T-cell (primary cell): ENCODE measurements at regions not wholly inside any gene's neighbourhood (a gene's known extent, or its start where the extent isn't known, plus 50 kb on each side); places are given as distances from the start of the nearest gene placed in this dataset.

Experiments used
- ATAC-seq, 4 experiments: fragments of 200-7000 bp in 3 of 4; fragments of 150-1000 bp in 1 of 4; cut with Tn5 transposase; replicated peaks in 1 of 4; 1 replicate in 3 of 4; 2 replicates in 1 of 4; pipeline ENCODE4 v1.10.0; 2021; ENCODE audit warnings: moderate library complexity in 3 of 4, mild to moderate bottlenecking in 2 of 4, moderate number of reproducible peaks in 1 of 4
- CTCF ChIA-PET, 2 donors: fragments of 300-600 bp; sonication (Branson Sonifier 250); formaldehyde crosslinking; loops; one replicate each; lab custom pipeline; 2022; ENCODE audit warnings: antibody characterized with exemption in 2 of 2; lab: Charles Lee
- POLR2A ChIA-PET, 2 donors: fragments of 300-600 bp; sonication (Branson Sonifier 250); formaldehyde crosslinking; loops; one replicate each; lab custom pipeline; 2022; ENCODE audit warnings: antibody characterized with exemption in 2 of 2; lab: Charles Lee
- DNase-seq, 35 experiments: peaks; one replicate each; pipeline versions ENCODE4 v3.0.0 to v3.0.0-alpha.2; 2013 to 2023
- H3K27ac ChIP-seq: one replicate; pipeline ENCODE4 v1.5.1; 2013; ENCODE audit warnings: low read length
- H3K27me3 ChIP-seq, 2 experiments: replicated peaks in 1 of 2; 1 replicate in 1 of 2; 2 replicates in 1 of 2; pipeline versions ENCODE4 v1.6.1 to v1.7.0; 2013; ENCODE audit warnings: low read length in 1 of 2, mixed read lengths in 1 of 2; ENCODE audit not compliant: control insufficient read depth in 2 of 2, insufficient read depth in 2 of 2; ENCODE audit errors: extremely low read depth in 1 of 2
- H3K36me3 ChIP-seq, 2 donors: 1 replicate in 1 of 2; 2 replicates in 1 of 2; pipeline versions ENCODE4 v1.6.1 to v1.7.0; 2013; ENCODE audit warnings: low read length in 1 of 2; ENCODE audit not compliant: control insufficient read depth in 2 of 2, insufficient read depth in 1 of 2; ENCODE audit errors: extremely low read depth in 1 of 2
- H3K4me1 ChIP-seq, 2 experiments: 1 replicate in 1 of 2; 2 replicates in 1 of 2; pipeline versions ENCODE4 v1.6.1 to v1.7.0; 2013; ENCODE audit warnings: low read length in 2 of 2, mixed read lengths in 1 of 2; ENCODE audit not compliant: insufficient read depth in 2 of 2, control insufficient read depth in 1 of 2; ENCODE audit errors: extremely low read depth in 1 of 2
- H3K4me3 ChIP-seq, 2 donors: 1 replicate in 1 of 2; 2 replicates in 1 of 2; pipeline versions ENCODE4 v1.5.1 to v1.7.0; 2013; ENCODE audit warnings: mild to moderate bottlenecking in 2 of 2, low read length in 1 of 2, moderate library complexity in 1 of 2; ENCODE audit not compliant: control insufficient read depth in 1 of 2; ENCODE audit errors: extremely low read depth in 1 of 2
- H3K9me3 ChIP-seq: 2 replicates; pipeline ENCODE4 v1.7.0; 2013
- H3K27ac Mint-ChIP-seq, 2 donors: one replicate each; pipeline ENCODE4 v1.8.0; 2020 to 2021; ENCODE audit warnings: mild to moderate bottlenecking in 2 of 2, mixed read lengths in 2 of 2
- H3K27me3 Mint-ChIP-seq, 2 donors: one replicate each; pipeline ENCODE4 v1.8.0; 2021 to 2022; ENCODE audit warnings: mixed read lengths in 2 of 2
- H3K36me3 Mint-ChIP-seq: one replicate; pipeline ENCODE4 v1.8.0; 2021; ENCODE audit warnings: mixed read lengths
- H3K4me1 Mint-ChIP-seq, 3 donors: one replicate each; pipeline ENCODE4 v1.8.0; 2020 to 2022; ENCODE audit warnings: mixed read lengths in 3 of 3, mild to moderate bottlenecking in 1 of 3
- H3K4me3 Mint-ChIP-seq, 3 donors: one replicate each; pipeline ENCODE4 v1.8.0; 2020 to 2022; ENCODE audit warnings: mild to moderate bottlenecking in 3 of 3, mixed read lengths in 3 of 3, moderate library complexity in 3 of 3
- H3K9me3 Mint-ChIP-seq, 3 donors: one replicate each; pipeline ENCODE4 v1.8.0; 2020 to 2022; ENCODE audit warnings: mixed read lengths in 3 of 3
- WGBS: methylation state at CpG from one replicate; pipeline ENCODE4 v1.1.5; 2013; ENCODE audit warnings: missing lambda C conversion rate; ENCODE audit not compliant: insufficient coverage; 5-methylcytosine and 5-hydroxymethylcytosine counted together

DNA sequence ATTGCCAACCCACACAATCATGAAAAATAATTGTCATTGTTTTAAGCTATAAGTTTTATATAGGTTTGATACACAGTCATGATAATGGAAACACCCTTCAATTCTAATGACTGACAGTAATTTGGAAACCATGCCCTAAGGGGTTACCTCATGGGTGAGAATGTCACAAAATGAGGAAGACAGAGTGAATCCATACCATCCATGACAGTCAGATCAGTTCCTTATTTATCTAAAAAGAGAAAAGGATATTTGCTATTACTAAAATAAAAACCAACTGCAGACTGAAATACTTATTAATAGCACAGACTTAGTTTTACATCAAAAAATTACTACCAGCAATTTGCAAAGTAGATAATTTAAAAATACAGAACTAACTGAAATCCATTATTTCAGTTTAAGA is 437.8 kb downstream of the UTRN start:
- ATAC-seq (no peak), DNase-seq (no peak)
- Histone ChIP-seq H3K27me3 (no peaks in the 10 kb centered on the region), H3K9me3 (no peaks in the 10 kb centered on the region), H3K36me3 (peaks cover 4 to 19% of the 10 kb centered on the region in 2 donors), H3K4me1 (peaks cover 3 to 13% of the 10 kb centered on the region in 2 experiments), H3K27ac (no peak overlapping the region), H3K4me3 (no peak overlapping the region)
- no peak overlapping the region for H3K27ac Mint-ChIP-seq
- no peaks in the 10 kb centered on the region for H3K9me3 Mint-ChIP-seq
- POLR2A ChIA-PET, result no interaction called here
- no peaks in the 10 kb centered on the region for H3K27me3 Mint-ChIP-seq
- CTCF ChIA-PET, result interaction anchor here (0.5 to 1.3 kb wide), 2 partner anchors 29 to 785 kb away, joined by 3 to 4 read pairs; no protein-coding TSS in a partner anchor
- peaks cover 67% of the 10 kb centered on the region for H3K36me3 Mint-ChIP-seq
- H3K4me3 Mint-ChIP-seq, result no peak overlapping the region
- peaks cover 34 to 66% (median 46%) of the 10 kb centered on the region in 3 donors for H3K4me1 Mint-ChIP-seq

DNA sequence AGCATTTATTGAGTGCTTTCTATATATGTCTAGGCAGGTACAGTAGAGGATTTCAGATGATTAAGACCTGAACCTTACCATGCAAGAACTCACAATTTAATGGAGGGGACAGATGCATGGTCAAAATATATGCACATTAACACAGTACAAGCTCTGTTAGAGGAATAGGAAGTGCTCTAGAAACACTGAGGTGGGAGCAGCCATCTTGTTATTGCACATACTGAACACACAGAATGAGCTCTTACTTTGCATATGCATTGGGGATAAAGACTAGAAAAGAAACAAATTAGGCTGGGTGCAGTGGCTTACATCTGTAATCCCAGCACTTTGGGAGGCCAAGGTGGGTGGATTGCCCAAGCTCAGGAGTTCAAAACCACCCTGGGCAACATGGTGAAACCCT is 438.3 kb downstream of the UTRN start:
- no peak overlapping the region for H3K4me3 ChIP-seq
- no peak for DNase-seq
- no peak overlapping the region for H3K27ac ChIP-seq
- no peaks in the 10 kb centered on the region for H3K9me3 ChIP-seq
- Mint-ChIP-seq H3K4me1 (peaks cover 34 to 69% (median 47%) of the 10 kb centered on the region in 3 donors), H3K36me3 (peaks cover 68% of the 10 kb centered on the region), H3K27ac (no peak overlapping the region), H3K9me3 (no peaks in the 10 kb centered on the region), H3K4me3 (no peak overlapping the region), H3K27me3 (no peaks in the 10 kb centered on the region)
- H3K4me1 ChIP-seq, result peaks cover 3 to 13% of the 10 kb centered on the region in 2 experiments
- ATAC-seq, result no peak
- H3K36me3 ChIP-seq, result peaks cover 4 to 20% of the 10 kb centered on the region in 2 donors
- H3K27me3 ChIP-seq, result no peaks in the 10 kb centered on the region
- ChIA-PET CTCF (interaction anchor here (0.5 to 1.3 kb wide), 3 partner anchors 29 to 785 kb away, joined by 3 to 6 read pairs (median 4); no protein-coding TSS in a partner anchor), POLR2A (interaction anchor here in 1 of 2 donors (0.8 kb wide), 1 partner anchor 67 kb away, joined by 5 read pairs; no protein-coding TSS in a partner anchor)

DNA sequence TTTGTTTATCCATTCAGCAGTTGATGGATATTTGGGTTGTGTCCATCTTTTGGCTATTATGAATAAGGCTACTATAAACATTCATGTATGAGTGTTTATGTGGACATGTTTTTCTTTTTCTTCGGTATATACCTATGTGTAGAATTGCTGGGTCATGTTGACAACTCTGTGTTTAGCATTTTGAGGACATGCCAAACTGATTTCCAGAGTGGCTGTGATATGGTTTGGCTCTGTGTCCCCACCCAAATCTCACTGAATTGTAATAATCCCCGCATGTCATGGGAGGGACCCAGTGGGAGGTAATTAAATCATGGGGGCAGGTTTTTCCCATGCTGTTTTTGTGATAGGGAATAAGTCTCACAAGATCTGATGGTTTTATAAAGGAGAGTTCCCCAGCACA is 439.7 kb downstream of the UTRN start:
- ATAC-seq (no peak), DNase-seq (no peak)
- Mint-ChIP-seq H3K9me3 (no peaks in the 10 kb centered on the region), H3K36me3 (peaks cover 65% of the 10 kb centered on the region), H3K4me3 (no peak overlapping the region), H3K27ac (peak overlapping the region in 1 of 2 donors; percentile 19), H3K27me3 (no peaks in the 10 kb centered on the region), H3K4me1 (peaks cover 35 to 65% (median 47%) of the 10 kb centered on the region in 3 donors)
- H3K27me3 ChIP-seq, result no peaks in the 10 kb centered on the region
- no peaks in the 10 kb centered on the region for H3K9me3 ChIP-seq
- H3K4me3 ChIP-seq, result no peak overlapping the region
- H3K4me1 ChIP-seq, result peaks cover 3 to 18% of the 10 kb centered on the region in 2 experiments
- ChIA-PET CTCF (no interaction called here), POLR2A (interaction anchor here in 1 of 2 donors (0.7 kb wide), 1 partner anchor 22 kb away, joined by 6 read pairs; no protein-coding TSS in a partner anchor)
- no peak overlapping the region for H3K27ac ChIP-seq
- WGBS, result no CpG with 5 or more reads among the region's 2 CpGs
- H3K36me3 ChIP-seq, result peaks cover 0 to 15% of the 10 kb centered on the region in 2 donors

DNA sequence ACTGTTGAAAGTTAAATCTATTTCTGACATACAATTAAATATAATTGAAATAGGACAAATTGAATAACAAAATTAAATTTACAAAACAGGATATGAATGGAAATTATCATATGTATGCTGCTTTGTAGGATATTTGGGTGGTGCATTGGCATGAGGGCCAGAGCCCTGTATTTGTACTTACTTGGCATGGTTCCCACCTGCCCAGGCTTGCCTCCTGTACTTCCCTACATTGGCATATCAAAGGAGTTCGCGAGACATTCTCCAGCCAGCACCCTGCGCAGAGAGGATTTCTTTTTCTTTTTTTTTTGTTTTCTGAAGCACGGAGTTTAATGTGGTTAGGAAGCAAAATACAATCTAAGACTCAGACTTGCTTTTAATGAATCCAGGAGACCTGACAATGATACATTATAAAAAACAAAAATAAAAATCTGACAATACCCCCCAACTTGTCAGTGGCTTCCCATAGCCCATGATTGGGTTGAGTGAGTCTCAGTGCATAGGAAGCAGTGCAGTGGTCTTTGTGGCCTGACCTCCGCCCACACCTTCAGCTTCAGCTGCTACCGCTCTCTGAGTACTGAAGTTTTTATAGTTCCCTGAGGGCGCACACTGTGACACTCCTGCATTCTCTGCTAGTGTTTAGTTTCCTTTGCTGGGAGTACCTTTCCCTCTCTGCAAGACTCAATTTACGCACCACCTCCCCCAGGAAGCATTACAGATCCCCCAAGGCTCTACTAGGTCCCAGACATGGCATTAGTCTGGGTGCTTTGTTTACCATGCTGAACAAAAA is 440.8 kb downstream of the UTRN start:
- H3K27me3 ChIP-seq, result no peaks in the 10 kb centered on the region
- WGBS, result no CpG with 5 or more reads among the region's 8 CpGs
- H3K27ac ChIP-seq, result no peak overlapping the region
- CTCF ChIA-PET, result interaction anchor here in 1 of 2 donors (1.1 kb wide), 1 partner anchor 10 kb away, joined by 5 read pairs; no protein-coding TSS in a partner anchor
- peak in 13 of 35 experiments; percentile 1 to 17 (median 5) for DNase-seq
- peak; percentile 27 to 75 (median 64) for ATAC-seq
- Mint-ChIP-seq H3K36me3 (peaks cover 59% of the 10 kb centered on the region), H3K9me3 (no peaks in the 10 kb centered on the region), H3K4me3 (peak overlapping the region in 1 of 3 donors; percentile 35), H3K27me3 (no peaks in the 10 kb centered on the region), H3K27ac (peak overlapping the region; percentile 59 to 61), H3K4me1 (peaks cover 35 to 55% (median 47%) of the 10 kb centered on the region in 3 donors)
- POLR2A ChIA-PET, result no interaction called here
- no peak overlapping the region for H3K4me3 ChIP-seq
- H3K9me3 ChIP-seq, result no peaks in the 10 kb centered on the region
- peaks cover 3 to 16% of the 10 kb centered on the region in 2 experiments for H3K4me1 ChIP-seq
- H3K36me3 ChIP-seq, result peaks cover 0 to 11% of the 10 kb centered on the region in 2 donors

DNA sequence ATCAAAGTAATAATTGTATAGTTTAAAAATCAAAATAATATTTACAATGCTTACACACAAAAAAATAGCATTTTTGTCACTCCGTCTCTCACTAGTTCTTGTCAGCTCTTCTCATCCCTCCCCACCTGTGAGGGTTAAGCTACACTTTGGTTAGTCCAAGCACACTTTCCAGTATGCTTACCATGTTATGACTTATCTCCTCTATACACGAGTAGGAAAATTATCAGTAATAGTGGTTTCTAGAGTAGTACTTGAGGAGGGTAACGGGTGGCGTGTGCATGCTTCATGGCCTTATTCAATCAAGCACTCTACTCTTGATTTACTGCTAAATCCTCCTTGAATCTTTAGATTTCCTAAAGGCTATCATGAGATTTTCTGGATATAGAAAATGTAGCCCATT is 443.7 kb downstream of the UTRN start:
- H3K4me1 ChIP-seq, result peaks cover 3 to 16% of the 10 kb centered on the region in 2 experiments
- ChIA-PET CTCF (interaction anchor here in 1 of 2 donors (1.0 kb wide), 1 partner anchor 144 kb away, joined by 4 read pairs; no protein-coding TSS in a partner anchor), POLR2A (no interaction called here)
- no peak overlapping the region for H3K4me3 Mint-ChIP-seq
- ATAC-seq (no peak), DNase-seq (no peak)
- H3K4me3 ChIP-seq, result no peak overlapping the region
- no peak overlapping the region for H3K27ac ChIP-seq
- H3K27ac Mint-ChIP-seq, result no peak overlapping the region
- no CpG with 5 or more reads among the region's 4 CpGs for WGBS
- no peaks in the 10 kb centered on the region for H3K9me3 Mint-ChIP-seq
- H3K9me3 ChIP-seq, result no peaks in the 10 kb centered on the region
- H3K27me3 ChIP-seq, result no peaks in the 10 kb centered on the region
- peaks cover 31 to 42% (median 39%) of the 10 kb centered on the region in 3 donors for H3K4me1 Mint-ChIP-seq
- H3K36me3 ChIP-seq, result peaks cover 0 to 32% of the 10 kb centered on the region in 2 donors
- no peaks in the 10 kb centered on the region for H3K27me3 Mint-ChIP-seq
- H3K36me3 Mint-ChIP-seq, result peaks cover 54% of the 10 kb centered on the region

DNA sequence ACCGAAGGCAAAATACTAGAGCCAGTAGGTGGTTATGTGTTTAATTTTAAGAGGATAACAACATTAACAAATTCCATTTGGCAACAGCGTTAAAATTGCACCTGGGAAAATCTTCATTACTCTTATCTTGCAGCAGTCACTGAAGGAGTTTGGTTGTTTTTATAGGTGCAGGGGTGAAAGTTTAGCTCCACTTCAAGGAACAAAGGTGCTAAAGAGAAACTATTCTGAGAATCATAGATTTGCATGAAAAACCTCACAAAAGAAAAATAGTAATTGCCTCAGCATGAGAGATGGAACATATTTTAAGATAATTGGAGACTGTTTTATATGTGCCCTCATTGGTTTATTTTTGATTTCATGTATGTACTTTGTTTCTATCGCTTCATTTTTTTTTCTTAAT is 444.4 kb downstream of the UTRN start:
- H3K27me3 ChIP-seq, result no peaks in the 10 kb centered on the region
- ATAC-seq (no peak), DNase-seq (no peak)
- H3K4me3 ChIP-seq, result no peak overlapping the region
- Mint-ChIP-seq H3K9me3 (no peaks in the 10 kb centered on the region), H3K27me3 (no peaks in the 10 kb centered on the region), H3K36me3 (peaks cover 59% of the 10 kb centered on the region), H3K27ac (peak overlapping the region in 1 of 2 donors; percentile 10), H3K4me1 (peaks cover 30 to 41% (median 38%) of the 10 kb centered on the region in 3 donors), H3K4me3 (no peak overlapping the region)
- CTCF ChIA-PET, result no interaction called here
- H3K4me1 ChIP-seq, result peaks cover 3 to 16% of the 10 kb centered on the region in 2 experiments
- H3K27ac ChIP-seq, result no peak overlapping the region
- peaks cover 0 to 39% of the 10 kb centered on the region in 2 donors for H3K36me3 ChIP-seq
- POLR2A ChIA-PET, result no interaction called here
- no peaks in the 10 kb centered on the region for H3K9me3 ChIP-seq
- no CpG with 5 or more reads among the region's 3 CpGs for WGBS
